Liver (tissue), 8 donors: ENCODE measurements at regions not wholly inside any gene's neighbourhood (a gene's known extent, or its start where the extent isn't known, plus 50 kb on each side); places are given as distances from the start of the nearest gene placed in this dataset.

Experiments used
- DNase-seq: peaks from one replicate; pipeline ENCODE4 v3.0.0-alpha.2; 2017; ENCODE audit warnings: low spot score
- H3K27ac ChIP-seq, 2 donors: one replicate each; pipeline ENCODE4 v1.7.0; 2013; ENCODE audit warnings: inconsistent platforms in 2 of 2, low read length in 2 of 2, control low read depth in 1 of 2, low read depth in 1 of 2, mild to moderate bottlenecking in 1 of 2
- H3K27me3 ChIP-seq, 4 donors: one replicate each; pipeline versions ENCODE4 v1.6.1 to v1.7.0; 2013; ENCODE audit warnings: low read length in 3 of 4, inconsistent platforms in 1 of 4, mild to moderate bottlenecking in 1 of 4, moderate library complexity in 1 of 4; ENCODE audit not compliant: control insufficient read depth in 4 of 4, insufficient read depth in 4 of 4
- H3K36me3 ChIP-seq, 4 donors: one replicate each; pipeline versions ENCODE4 v1.6.1 to v1.7.0; 2013; ENCODE audit warnings: low read length in 3 of 4, mild to moderate bottlenecking in 3 of 4, low read depth in 1 of 4, moderate library complexity in 1 of 4; ENCODE audit not compliant: control insufficient read depth in 4 of 4, insufficient read depth in 3 of 4
- H3K4me1 ChIP-seq, 4 donors: one replicate each; pipeline versions ENCODE4 v1.6.1 to v1.7.0; 2013; ENCODE audit warnings: low read length in 3 of 4, mild to moderate bottlenecking in 3 of 4, moderate library complexity in 1 of 4; ENCODE audit not compliant: control insufficient read depth in 4 of 4, insufficient read depth in 4 of 4
- H3K4me3 ChIP-seq, 3 donors: one replicate each; pipeline versions ENCODE4 v1.6.1 to v1.7.0; 2013; ENCODE audit warnings: low read length in 3 of 3, control low read depth in 1 of 3, low read depth in 1 of 3, mild to moderate bottlenecking in 1 of 3
- H3K9ac ChIP-seq, 2 donors: one replicate each; pipeline ENCODE4 v1.7.0; 2013; ENCODE audit warnings: low read length in 2 of 2, mild to moderate bottlenecking in 2 of 2, moderate library complexity in 2 of 2, control low read depth in 1 of 2, low read depth in 1 of 2
- H3K9me3 ChIP-seq, 4 donors: one replicate each; pipeline versions ENCODE4 v1.6.1 to v1.7.0; 2013; ENCODE audit warnings: low read length in 3 of 4; ENCODE audit not compliant: control insufficient read depth in 4 of 4
- ATF3 ChIP-seq: IDR thresholded peaks from 2 replicates; pipeline ENCODE4 v1.6.1; 2016; ENCODE audit warnings: antibody characterized with exemption
- CTCF ChIP-seq: fragments of 150-350 bp; IDR thresholded peaks from 2 replicates; pipeline ENCODE4 v1.5.1; 2017; ENCODE audit warnings: improper control_type of control experiment, low read depth, low read length; ENCODE audit not compliant: missing input control
- FOXA2 ChIP-seq: IDR thresholded peaks from 2 replicates; pipeline ENCODE4 v1.6.1; 2016; ENCODE audit warnings: antibody characterized with exemption
- GABPA ChIP-seq, 2 donors: IDR thresholded peaks in 1 of 2; conservative IDR thresholded peaks in 1 of 2; 2 replicates each; pipeline ENCODE4 v1.6.1; 2016; ENCODE audit warnings: antibody characterized with exemption in 2 of 2, mild to moderate bottlenecking in 1 of 2, moderate library complexity in 1 of 2
- HNF4A ChIP-seq, 2 donors: conservative IDR thresholded peaks; 2 replicates each; pipeline ENCODE4 v1.6.1; 2016; ENCODE audit warnings: antibody characterized with exemption in 2 of 2, mild to moderate bottlenecking in 2 of 2
- HNF4G ChIP-seq: IDR thresholded peaks from 2 replicates; pipeline ENCODE4 v1.6.1; 2016; ENCODE audit warnings: antibody characterized with exemption
- RAD21 ChIP-seq, 2 donors: IDR thresholded peaks; 2 replicates each; pipeline ENCODE4 v1.6.1; 2016; ENCODE audit warnings: antibody characterized with exemption in 2 of 2, mild to moderate bottlenecking in 2 of 2
- RXRA ChIP-seq, 2 donors: IDR thresholded peaks; 2 replicates each; pipeline ENCODE4 v1.6.1; 2017 to 2018; ENCODE audit warnings: antibody characterized with exemption in 2 of 2, mild to moderate bottlenecking in 1 of 2
- YY1 ChIP-seq: IDR thresholded peaks from 2 replicates; pipeline ENCODE4 v1.6.1; 2016; ENCODE audit warnings: antibody characterized with exemption, mild to moderate bottlenecking
- WGBS: extraction: QIAGEN DNeasy Blood & Tissue Kit; methylation state at CpG from one replicate; pipeline ENCODE4 v1.1.7; 2013; 5-methylcytosine and 5-hydroxymethylcytosine counted together
- TF ChIP-seq, protein P1 (sequence below): IDR thresholded peaks from 2 replicates; pipeline ENCODE4 v1.6.1; 2016; ENCODE audit warnings: antibody characterized with exemption, mild to moderate bottlenecking
- donor health status: healthy.
- donor health status: healthy.
- donor health status: healthy.
- donor health status: healthy.
- donor health status: healthy.

DNA sequence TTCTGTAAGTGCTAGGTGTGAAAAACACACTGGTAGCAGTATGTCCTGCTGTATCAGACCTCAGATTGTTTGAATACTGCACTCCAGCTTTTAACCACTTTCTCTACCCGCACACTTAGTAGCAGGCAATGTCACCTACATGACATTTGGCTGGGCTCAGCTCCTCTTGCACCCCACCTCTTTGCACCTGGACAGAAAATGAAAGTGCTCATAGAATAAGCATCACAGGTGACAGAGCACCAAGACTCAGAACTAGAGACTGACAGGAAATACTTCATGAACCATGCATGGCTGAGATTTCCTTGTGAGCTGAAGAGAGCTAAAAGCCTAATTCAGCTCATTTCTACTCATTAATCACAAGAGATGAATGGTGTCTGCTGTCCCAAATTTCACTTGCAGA lies 1014.2 kb upstream of the CDH8 start:
- Histone ChIP-seq H3K9ac (no peak overlapping the region), H3K27me3 (no peaks in the 10 kb centered on the region), H3K36me3 (no peaks in the 10 kb centered on the region), H3K4me3 (no peak overlapping the region), H3K4me1 (no peaks in the 10 kb centered on the region), H3K27ac (no peak overlapping the region), H3K9me3 (no peaks in the 10 kb centered on the region)
- no peak for TF ChIP-seq RAD21 (IDR thresholded peaks at IDR 0.05)
- TF ChIP-seq FOXA2 = no peak
- TF ChIP-seq ATF3 = no peak
- TF ChIP-seq, protein P1, sequence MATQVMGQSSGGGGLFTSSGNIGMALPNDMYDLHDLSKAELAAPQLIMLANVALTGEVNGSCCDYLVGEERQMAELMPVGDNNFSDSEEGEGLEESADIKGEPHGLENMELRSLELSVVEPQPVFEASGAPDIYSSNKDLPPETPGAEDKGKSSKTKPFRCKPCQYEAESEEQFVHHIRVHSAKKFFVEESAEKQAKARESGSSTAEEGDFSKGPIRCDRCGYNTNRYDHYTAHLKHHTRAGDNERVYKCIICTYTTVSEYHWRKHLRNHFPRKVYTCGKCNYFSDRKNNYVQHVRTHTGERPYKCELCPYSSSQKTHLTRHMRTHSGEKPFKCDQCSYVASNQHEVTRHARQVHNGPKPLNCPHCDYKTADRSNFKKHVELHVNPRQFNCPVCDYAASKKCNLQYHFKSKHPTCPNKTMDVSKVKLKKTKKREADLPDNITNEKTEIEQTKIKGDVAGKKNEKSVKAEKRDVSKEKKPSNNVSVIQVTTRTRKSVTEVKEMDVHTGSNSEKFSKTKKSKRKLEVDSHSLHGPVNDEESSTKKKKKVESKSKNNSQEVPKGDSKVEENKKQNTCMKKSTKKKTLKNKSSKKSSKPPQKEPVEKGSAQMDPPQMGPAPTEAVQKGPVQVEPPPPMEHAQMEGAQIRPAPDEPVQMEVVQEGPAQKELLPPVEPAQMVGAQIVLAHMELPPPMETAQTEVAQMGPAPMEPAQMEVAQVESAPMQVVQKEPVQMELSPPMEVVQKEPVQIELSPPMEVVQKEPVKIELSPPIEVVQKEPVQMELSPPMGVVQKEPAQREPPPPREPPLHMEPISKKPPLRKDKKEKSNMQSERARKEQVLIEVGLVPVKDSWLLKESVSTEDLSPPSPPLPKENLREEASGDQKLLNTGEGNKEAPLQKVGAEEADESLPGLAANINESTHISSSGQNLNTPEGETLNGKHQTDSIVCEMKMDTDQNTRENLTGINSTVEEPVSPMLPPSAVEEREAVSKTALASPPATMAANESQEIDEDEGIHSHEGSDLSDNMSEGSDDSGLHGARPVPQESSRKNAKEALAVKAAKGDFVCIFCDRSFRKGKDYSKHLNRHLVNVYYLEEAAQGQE = no peak
- TF ChIP-seq RXRA (IDR thresholded peaks at IDR 0.05) = no peak
- TF ChIP-seq YY1 = no peak
- DNase-seq = no peak
- WGBS = 92% methylated on average over 1 of the region's 1 CpG

DNA sequence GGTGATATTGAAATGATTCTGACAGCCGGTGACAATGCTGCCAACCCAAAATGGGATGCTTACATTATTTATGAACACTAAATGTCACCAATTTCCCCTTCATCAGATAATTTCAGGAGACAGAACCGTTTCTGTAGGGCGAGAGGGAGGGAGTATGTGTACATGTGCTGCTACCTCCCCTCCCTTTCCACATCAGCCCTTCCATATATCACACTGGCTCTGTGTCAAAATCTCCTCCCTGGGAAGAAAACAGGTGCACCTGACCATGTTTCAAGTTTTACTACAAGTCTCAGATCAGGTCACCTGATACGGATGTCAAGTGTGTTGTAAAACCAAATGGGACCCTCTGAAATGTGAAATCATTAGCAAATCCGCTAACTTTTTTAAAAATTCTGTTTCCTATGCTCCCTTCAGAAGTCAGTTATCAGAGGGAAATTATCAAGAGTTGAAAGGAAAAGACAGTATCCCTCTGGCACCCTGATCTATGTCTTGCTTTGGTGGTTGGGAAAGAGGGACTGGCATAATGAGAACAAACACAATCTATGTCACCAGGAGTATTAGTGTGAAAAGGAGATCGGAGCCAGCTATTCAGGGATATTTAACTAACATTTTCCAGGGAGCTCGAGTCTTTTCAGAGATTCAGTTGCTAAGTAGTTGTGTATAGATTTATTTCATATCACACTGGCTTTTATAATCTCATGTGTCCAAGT lies 1002.3 kb upstream of the CDH8 start:
- 59% methylated on average over 7 of the region's 7 CpGs for WGBS
- TF ChIP-seq FOXA2 = no peak
- TF ChIP-seq CTCF = no peak
- no peak for TF ChIP-seq HNF4A (conservative IDR thresholded peaks at IDR 0.05)
- Histone ChIP-seq H3K27me3 (no peaks in the 10 kb centered on the region), H3K36me3 (no peaks in the 10 kb centered on the region), H3K4me1 (no peaks in the 10 kb centered on the region), H3K9ac (no peak overlapping the region), H3K9me3 (no peaks in the 10 kb centered on the region), H3K27ac (no peak overlapping the region), H3K4me3 (no peak overlapping the region)
- no peak for DNase-seq

- TF ChIP-seq GABPA (IDR thresholded peaks at IDR 0.05 in 1 of 2, conservative IDR thresholded peaks at IDR 0.05 in 1 of 2) (no peak), RAD21 (IDR thresholded peaks at IDR 0.05) (no peak), HNF4G (no peak)
- Histone ChIP-seq H3K9ac (no peak overlapping the region), H3K27me3 (no peaks in the 10 kb centered on the region), H3K36me3 (no peaks in the 10 kb centered on the region), H3K4me3 (no peak overlapping the region), H3K4me1 (no peaks in the 10 kb centered on the region), H3K27ac (no peak overlapping the region), H3K9me3 (no peaks in the 10 kb centered on the region)
- 27% methylated on average over 1 of the region's 1 CpG for WGBS
- DNase-seq = no peak
Observed at GRCh38 chr16:63037761-63038396, 1001.6 kb upstream of the CDH8 start.
